ENCODE measurements at regions not wholly inside any gene's neighbourhood (a gene's known extent, or its start where the extent isn't known, plus 50 kb on each side); places are given as distances from the start of the nearest gene placed in this dataset.

DNA sequence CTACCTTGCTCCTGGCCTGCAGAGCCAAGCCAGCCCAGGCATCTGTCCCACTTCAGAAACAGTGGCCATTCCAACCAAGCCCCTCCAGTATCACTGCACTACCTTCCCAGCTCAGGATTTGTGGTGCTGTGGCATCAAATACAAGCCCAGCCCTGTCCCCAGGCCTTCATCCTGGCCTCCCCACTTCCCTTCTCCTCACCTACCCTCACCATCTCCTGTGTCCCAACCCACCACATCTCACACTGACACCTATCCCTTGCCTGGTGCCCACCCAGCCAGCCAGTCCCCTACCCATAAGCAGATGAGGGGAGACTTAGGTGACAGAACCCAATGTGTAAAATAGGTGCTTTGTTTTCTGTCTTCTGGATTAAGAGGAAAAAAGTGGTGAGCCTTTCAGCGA, 66.0 kb upstream of the CDH5 start:
- TF ChIP-seq, protein P1, sequence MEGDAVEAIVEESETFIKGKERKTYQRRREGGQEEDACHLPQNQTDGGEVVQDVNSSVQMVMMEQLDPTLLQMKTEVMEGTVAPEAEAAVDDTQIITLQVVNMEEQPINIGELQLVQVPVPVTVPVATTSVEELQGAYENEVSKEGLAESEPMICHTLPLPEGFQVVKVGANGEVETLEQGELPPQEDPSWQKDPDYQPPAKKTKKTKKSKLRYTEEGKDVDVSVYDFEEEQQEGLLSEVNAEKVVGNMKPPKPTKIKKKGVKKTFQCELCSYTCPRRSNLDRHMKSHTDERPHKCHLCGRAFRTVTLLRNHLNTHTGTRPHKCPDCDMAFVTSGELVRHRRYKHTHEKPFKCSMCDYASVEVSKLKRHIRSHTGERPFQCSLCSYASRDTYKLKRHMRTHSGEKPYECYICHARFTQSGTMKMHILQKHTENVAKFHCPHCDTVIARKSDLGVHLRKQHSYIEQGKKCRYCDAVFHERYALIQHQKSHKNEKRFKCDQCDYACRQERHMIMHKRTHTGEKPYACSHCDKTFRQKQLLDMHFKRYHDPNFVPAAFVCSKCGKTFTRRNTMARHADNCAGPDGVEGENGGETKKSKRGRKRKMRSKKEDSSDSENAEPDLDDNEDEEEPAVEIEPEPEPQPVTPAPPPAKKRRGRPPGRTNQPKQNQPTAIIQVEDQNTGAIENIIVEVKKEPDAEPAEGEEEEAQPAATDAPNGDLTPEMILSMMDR (IDR thresholded peaks at IDR 0.05), result no peak
- no peak for TF ChIP-seq POLR2A (IDR thresholded peaks at IDR 0.05)
